ENCODE measurements at regions not wholly inside any gene's neighbourhood (a gene's known extent, or its start where the extent isn't known, plus 50 kb on each side); places are given as distances from the start of the nearest gene placed in this dataset.

DNA sequence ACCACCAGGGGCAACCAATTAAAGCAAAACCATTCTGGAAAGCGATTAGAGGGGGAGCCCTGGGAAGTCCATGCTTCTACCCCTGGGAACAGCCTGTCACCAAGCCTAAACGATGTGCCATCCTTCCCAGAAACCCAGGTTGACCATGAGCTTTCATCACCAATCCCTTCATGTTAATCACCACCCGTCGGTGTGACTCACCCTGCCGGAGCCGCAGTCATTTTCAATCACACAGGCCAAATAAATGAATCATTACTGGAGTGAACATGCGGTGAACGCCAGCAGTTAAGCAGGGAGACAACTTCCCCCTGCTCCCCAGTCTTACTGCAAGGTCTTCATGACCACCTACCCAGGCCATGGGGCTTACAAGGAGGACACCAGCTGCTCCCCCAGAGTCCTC is 308.8 kb downstream of the AJAP1 start:
- CTCF ChIA-PET: no interaction called here
- H2AFZ ChIP-seq (ENCODE audit: control insufficient read depth, low read depth, low read length): no peak overlapping the region
- WGBS (ENCODE audit: insufficient coverage, insufficient replicate concordance, low lambda C conversion rate, missing lambda C conversion rate): 28% methylated on average over 8 of the region's 8 CpGs
- no peaks in the 10 kb centered on the region for H4K20me1 ChIP-seq (ENCODE audit: control insufficient read depth, insufficient read depth)
- FAIRE-seq (no peak), DNase-seq (ENCODE audit: low read depth, low spot score) (no peak), ATAC-seq (no peak)
- RAD21 ChIA-PET (ENCODE audit: unreplicated experiment): no interaction called here
- no peaks in the 10 kb centered on the region for H3K27me3 ChIP-seq (replicated peaks in 1 of 2; ENCODE audit: control insufficient read depth in 2 of 2, insufficient read depth in 2 of 2, low read length in 1 of 2)
- no peak overlapping the region for H3K9ac ChIP-seq (ENCODE audit: control insufficient read depth, insufficient read depth, low read length)
- H3K79me2 ChIP-seq (ENCODE audit: control insufficient read depth, insufficient read depth, low read length): no peaks in the 10 kb centered on the region
- in situ Hi-C loops (cut with MboI) (no loop called here), intact Hi-C loops (cut with micrococcal nuclease; ENCODE audit: unreplicated experiment) (no loop called here)
- POLR2A ChIA-PET: no interaction called here
- BruUV-seq (replicated peaks): no TSS peak
- H3K4me3 ChIP-seq: no peak overlapping the region
- no peaks in the 10 kb centered on the region for H3K9me3 ChIP-seq (replicated peaks; ENCODE audit: control insufficient read depth, insufficient read depth, low read length)
- H3K27ac ChIP-seq (ENCODE audit: control insufficient read depth, insufficient read depth): no peak overlapping the region
- no peaks in the 10 kb centered on the region for H3K36me3 ChIP-seq (ENCODE audit: control insufficient read depth in 2 of 2, insufficient read depth in 2 of 2, low read length in 1 of 2)
- H3K4me2 ChIP-seq (ENCODE audit: control insufficient read depth, insufficient read depth): no peak overlapping the region
- H3K4me1 ChIP-seq (ENCODE audit: control insufficient read depth, insufficient read depth, low read length): no peaks in the 10 kb centered on the region
- SMC1A ChIA-PET (ENCODE audit: uncharacterized antibody, unreplicated experiment): no interaction called here
- no peak for TF ChIP-seq NRF1 (conservative IDR thresholded peaks at IDR 0.05; ENCODE audit: low read depth, low read length)
- no peak for TF ChIP-seq DPF2 (IDR thresholded peaks at IDR 0.05)
- TF ChIP-seq, protein P1, sequence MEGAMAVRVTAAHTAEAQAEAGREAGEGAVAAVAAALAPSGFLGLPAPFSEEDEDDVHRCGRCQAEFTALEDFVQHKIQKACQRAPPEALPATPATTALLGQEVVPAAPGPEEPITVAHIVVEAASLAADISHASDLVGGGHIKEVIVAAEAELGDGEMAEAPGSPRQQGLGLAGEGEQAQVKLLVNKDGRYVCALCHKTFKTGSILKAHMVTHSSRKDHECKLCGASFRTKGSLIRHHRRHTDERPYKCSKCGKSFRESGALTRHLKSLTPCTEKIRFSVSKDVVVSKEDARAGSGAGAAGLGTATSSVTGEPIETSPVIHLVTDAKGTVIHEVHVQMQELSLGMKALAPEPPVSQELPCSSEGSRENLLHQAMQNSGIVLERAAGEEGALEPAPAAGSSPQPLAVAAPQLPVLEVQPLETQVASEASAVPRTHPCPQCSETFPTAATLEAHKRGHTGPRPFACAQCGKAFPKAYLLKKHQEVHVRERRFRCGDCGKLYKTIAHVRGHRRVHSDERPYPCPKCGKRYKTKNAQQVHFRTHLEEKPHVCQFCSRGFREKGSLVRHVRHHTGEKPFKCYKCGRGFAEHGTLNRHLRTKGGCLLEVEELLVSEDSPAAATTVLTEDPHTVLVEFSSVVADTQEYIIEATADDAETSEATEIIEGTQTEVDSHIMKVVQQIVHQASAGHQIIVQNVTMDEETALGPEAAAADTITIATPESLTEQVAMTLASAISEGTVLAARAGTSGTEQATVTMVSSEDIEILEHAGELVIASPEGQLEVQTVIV (IDR thresholded peaks at IDR 0.05; ENCODE audit: borderline replicate concordance, partially characterized antibody): no peak
- TF ChIP-seq WRNIP1 (IDR thresholded peaks at IDR 0.05; ENCODE audit: borderline replicate concordance, low read depth, low read length): no peak

DNA sequence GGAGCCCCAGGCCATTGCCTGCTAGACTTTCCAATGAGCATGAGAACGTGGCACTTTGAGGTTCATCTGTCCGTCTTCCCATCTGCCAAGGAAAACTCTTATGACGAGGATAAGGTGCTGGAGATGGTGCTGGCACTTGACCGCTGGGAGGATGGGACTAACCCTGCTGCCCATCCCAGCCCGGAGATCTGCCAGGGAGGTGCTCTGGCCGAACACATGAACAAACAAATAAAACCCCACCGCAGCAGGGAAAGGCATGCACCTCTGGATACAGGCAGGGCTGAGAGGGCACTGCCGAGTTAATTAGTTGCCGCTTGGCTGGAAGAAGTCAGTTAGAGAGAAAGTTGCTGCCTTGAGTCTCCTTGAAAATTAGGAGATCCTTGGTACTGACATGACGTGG is 308.4 kb downstream of the AJAP1 start:
- in situ Hi-C loops (cut with MboI) (no loop called here), intact Hi-C loops (cut with micrococcal nuclease; ENCODE audit: unreplicated experiment) (no loop called here)
- ATAC-seq: no peak
- Histone ChIP-seq H3K9me3 (replicated peaks; ENCODE audit: control insufficient read depth, insufficient read depth, low read length) (no peaks in the 10 kb centered on the region), H2AFZ (ENCODE audit: control insufficient read depth, low read depth, low read length) (no peak overlapping the region), H3K27ac (ENCODE audit: control insufficient read depth, insufficient read depth) (no peak overlapping the region), H3K4me2 (ENCODE audit: control insufficient read depth, insufficient read depth) (no peak overlapping the region), H3K27me3 (replicated peaks in 1 of 2; ENCODE audit: control insufficient read depth in 2 of 2, insufficient read depth in 2 of 2, low read length in 1 of 2) (no peaks in the 10 kb centered on the region), H3K79me2 (ENCODE audit: control insufficient read depth, insufficient read depth, low read length) (no peaks in the 10 kb centered on the region), H3K4me3 (no peak overlapping the region), H3K36me3 (ENCODE audit: control insufficient read depth in 2 of 2, insufficient read depth in 2 of 2, low read length in 1 of 2) (no peaks in the 10 kb centered on the region), H4K20me1 (ENCODE audit: control insufficient read depth, insufficient read depth) (no peaks in the 10 kb centered on the region), H3K4me1 (ENCODE audit: control insufficient read depth, insufficient read depth, low read length) (no peaks in the 10 kb centered on the region), H3K9ac (ENCODE audit: control insufficient read depth, insufficient read depth, low read length) (no peak overlapping the region)
- ChIA-PET RAD21 (ENCODE audit: unreplicated experiment) (no interaction called here), CTCF (no interaction called here), POLR2A (no interaction called here), SMC1A (ENCODE audit: uncharacterized antibody, unreplicated experiment) (no interaction called here)
- no peak for FAIRE-seq
- no TSS peak for BruUV-seq (replicated peaks)
- no peak for DNase-seq (ENCODE audit: low read depth, low spot score)
- 32% methylated on average over 10 of the region's 10 CpGs for WGBS (ENCODE audit: insufficient coverage, insufficient replicate concordance, low lambda C conversion rate, missing lambda C conversion rate)
- TF ChIP-seq CHD2 (IDR thresholded peaks at IDR 0.05; ENCODE audit: borderline replicate concordance, low read depth, low read length): no peak
- TF ChIP-seq, protein P2, sequence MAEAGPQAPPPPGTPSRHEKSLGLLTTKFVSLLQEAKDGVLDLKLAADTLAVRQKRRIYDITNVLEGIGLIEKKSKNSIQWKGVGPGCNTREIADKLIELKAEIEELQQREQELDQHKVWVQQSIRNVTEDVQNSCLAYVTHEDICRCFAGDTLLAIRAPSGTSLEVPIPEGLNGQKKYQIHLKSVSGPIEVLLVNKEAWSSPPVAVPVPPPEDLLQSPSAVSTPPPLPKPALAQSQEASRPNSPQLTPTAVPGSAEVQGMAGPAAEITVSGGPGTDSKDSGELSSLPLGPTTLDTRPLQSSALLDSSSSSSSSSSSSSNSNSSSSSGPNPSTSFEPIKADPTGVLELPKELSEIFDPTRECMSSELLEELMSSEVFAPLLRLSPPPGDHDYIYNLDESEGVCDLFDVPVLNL (IDR thresholded peaks at IDR 0.05; ENCODE audit: low read depth, low read length): no peak
- TF ChIP-seq GATAD2B (conservative IDR thresholded peaks at IDR 0.05; ENCODE audit: low read depth): no peak
- TF ChIP-seq, protein P3, sequence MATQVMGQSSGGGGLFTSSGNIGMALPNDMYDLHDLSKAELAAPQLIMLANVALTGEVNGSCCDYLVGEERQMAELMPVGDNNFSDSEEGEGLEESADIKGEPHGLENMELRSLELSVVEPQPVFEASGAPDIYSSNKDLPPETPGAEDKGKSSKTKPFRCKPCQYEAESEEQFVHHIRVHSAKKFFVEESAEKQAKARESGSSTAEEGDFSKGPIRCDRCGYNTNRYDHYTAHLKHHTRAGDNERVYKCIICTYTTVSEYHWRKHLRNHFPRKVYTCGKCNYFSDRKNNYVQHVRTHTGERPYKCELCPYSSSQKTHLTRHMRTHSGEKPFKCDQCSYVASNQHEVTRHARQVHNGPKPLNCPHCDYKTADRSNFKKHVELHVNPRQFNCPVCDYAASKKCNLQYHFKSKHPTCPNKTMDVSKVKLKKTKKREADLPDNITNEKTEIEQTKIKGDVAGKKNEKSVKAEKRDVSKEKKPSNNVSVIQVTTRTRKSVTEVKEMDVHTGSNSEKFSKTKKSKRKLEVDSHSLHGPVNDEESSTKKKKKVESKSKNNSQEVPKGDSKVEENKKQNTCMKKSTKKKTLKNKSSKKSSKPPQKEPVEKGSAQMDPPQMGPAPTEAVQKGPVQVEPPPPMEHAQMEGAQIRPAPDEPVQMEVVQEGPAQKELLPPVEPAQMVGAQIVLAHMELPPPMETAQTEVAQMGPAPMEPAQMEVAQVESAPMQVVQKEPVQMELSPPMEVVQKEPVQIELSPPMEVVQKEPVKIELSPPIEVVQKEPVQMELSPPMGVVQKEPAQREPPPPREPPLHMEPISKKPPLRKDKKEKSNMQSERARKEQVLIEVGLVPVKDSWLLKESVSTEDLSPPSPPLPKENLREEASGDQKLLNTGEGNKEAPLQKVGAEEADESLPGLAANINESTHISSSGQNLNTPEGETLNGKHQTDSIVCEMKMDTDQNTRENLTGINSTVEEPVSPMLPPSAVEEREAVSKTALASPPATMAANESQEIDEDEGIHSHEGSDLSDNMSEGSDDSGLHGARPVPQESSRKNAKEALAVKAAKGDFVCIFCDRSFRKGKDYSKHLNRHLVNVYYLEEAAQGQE (IDR thresholded peaks at IDR 0.05; ENCODE audit: low read depth, low read length): no peak
- TF ChIP-seq SREBF1 (IDR thresholded peaks at IDR 0.05; ENCODE audit: low read length): no peak
- TF ChIP-seq RBBP5 (conservative IDR thresholded peaks at IDR 0.05): no peak
- no peak for TF ChIP-seq MYC (IDR thresholded peaks at IDR 0.05; ENCODE audit: insufficient read depth, insufficient read length, insufficient replicate concordance, low read length, severe bottlenecking)
- TF ChIP-seq IKZF2 (IDR thresholded peaks at IDR 0.05): no peak
- no peak for TF ChIP-seq ZBED1 (IDR thresholded peaks at IDR 0.05; ENCODE audit: borderline replicate concordance)
